Limb (tissue), 2 donors: ENCODE measurements at regions not wholly inside any gene's neighbourhood (a gene's known extent, or its start where the extent isn't known, plus 50 kb on each side); places are given as distances from the start of the nearest gene placed in this dataset.

Experiments used
- DNase-seq, 2 donors: peaks; one replicate each; pipeline ENCODE4 v3.0.0-alpha.2; 2016; ENCODE audit errors: extremely low spot score in 2 of 2

- DNase-seq: no peak
Measured at GRCh38 chr18:57202881-57203280, 56.0 kb downstream of the BOD1L2 start.

- DNase-seq: no peak
Measured at GRCh38 chr18:57205641-57206040, 58.8 kb downstream of the BOD1L2 start.

GRCh38 chr18:57207124-57207916 is 60.4 kb downstream of the BOD1L2 start:
- no peak for DNase-seq

- DNase-seq: no peak
Measured at GRCh38 chr18:57208047-57208446, 61.2 kb downstream of the BOD1L2 start.

- no peak for DNase-seq
Measured at GRCh38 chr18:57209713-57210106, 62.8 kb downstream of the BOD1L2 start.

GRCh38 chr18:57210107-57210715 is 63.3 kb downstream of the BOD1L2 start:
- DNase-seq: peak; percentile 30 to 41

- DNase-seq: no peak
Measured at GRCh38 chr18:57210716-57211411, 64.0 kb downstream of the BOD1L2 start.

GRCh38 chr18:57211412-57211750 is 64.5 kb downstream of the BOD1L2 start:
- DNase-seq: no peak

- no peak for DNase-seq
Measured at GRCh38 chr18:57211776-57212175, 64.9 kb downstream of the BOD1L2 start.

- DNase-seq: no peak
Measured at GRCh38 chr18:57212678-57213077, 65.8 kb downstream of the BOD1L2 start.

GRCh38 chr18:57214976-57215375 is 68.1 kb downstream of the BOD1L2 start:
- no peak for DNase-seq

GRCh38 chr18:57218281-57218680 is 71.4 kb downstream of the BOD1L2 start:
- no peak for DNase-seq

GRCh38 chr18:57219964-57220363 is 73.1 kb downstream of the BOD1L2 start:
- DNase-seq: no peak

GRCh38 chr18:57220480-57220879 is 73.6 kb downstream of the BOD1L2 start:
- DNase-seq: no peak

GRCh38 chr18:57220930-57221483 is 74.1 kb downstream of the BOD1L2 start:
- DNase-seq: no peak

- DNase-seq: no peak
Measured at GRCh38 chr18:57223144-57223870, 76.4 kb downstream of the BOD1L2 start.

GRCh38 chr18:57230861-57231585 is 84.1 kb downstream of the BOD1L2 start:
- no peak for DNase-seq

GRCh38 chr18:57231864-57232263 is 85.0 kb downstream of the BOD1L2 start:
- no peak for DNase-seq

GRCh38 chr18:57234346-57234745 is 87.5 kb downstream of the BOD1L2 start:
- no peak for DNase-seq

GRCh38 chr18:57241869-57242268 is 95.0 kb downstream of the BOD1L2 start:
- no peak for DNase-seq

- DNase-seq: no peak
Measured at GRCh38 chr18:57242285-57242684, 95.4 kb downstream of the BOD1L2 start.
